SK-N-SH (cell line): ENCODE measurements at regions not wholly inside any gene's neighbourhood (a gene's known extent, or its start where the extent isn't known, plus 50 kb on each side); places are given as distances from the start of the nearest gene placed in this dataset.

Experiments used
- CTCF ChIA-PET: fragments of 300-600, 350-600 bp; formaldehyde crosslinking; extraction: SDS; loops from one replicate; lab custom pipeline; 2021; lab: Yijun Ruan, JAX
- POLR2A ChIA-PET: fragments of 350-600 bp; sonication (Branson Sonifier 250); formaldehyde crosslinking; extraction: SDS; loops from one replicate; lab custom pipeline; 2020; ENCODE audit warnings: antibody characterized with exemption, inconsistent platforms; lab: Yijun Ruan, JAX
- DNase-seq: peaks from one replicate; pipeline ENCODE4 v3.0.0; 2012
- H2AFZ ChIP-seq: fragments of 200-600 bp; sonication (generic); 2 replicates; pipeline ENCODE4 v1.8.1; 2016; ENCODE audit warnings: antibody characterized with exemption, mild to moderate bottlenecking, low read depth
- H3F3A ChIP-seq: fragments of 200-600 bp; sonication (generic); replicated peaks from 2 replicates; pipeline ENCODE3; 2016; ENCODE audit warnings: antibody characterized with exemption, mild to moderate bottlenecking; ENCODE audit not compliant: insufficient read depth
- H3K27ac ChIP-seq, 2 experiments: fragments of 200-500 bp in 1 of 2; fragments of 200-600 bp in 1 of 2; sonication (Bioruptor generic) in 1 of 2; sonication (generic), shearing (Covaris generic) in 1 of 2; 2 replicates each; pipeline versions ENCODE4 v1.5.1 to v1.6.1; 2014 to 2016; ENCODE audit warnings: low read depth in 2 of 2, inconsistent platforms in 1 of 2, low read length in 1 of 2, mild to moderate bottlenecking in 1 of 2, mixed read lengths in 1 of 2
- H3K27me3 ChIP-seq: fragments of 200-600 bp; sonication (generic), shearing (Covaris generic); 2 replicates; pipeline ENCODE4 v1.6.1; 2016; ENCODE audit warnings: mixed run types; ENCODE audit not compliant: insufficient read depth
- H3K36me3 ChIP-seq, 2 experiments: fragments of 200-500 bp in 1 of 2; fragments of 200-600 bp in 1 of 2; sonication (Bioruptor generic) in 1 of 2; sonication (generic) in 1 of 2; replicated peaks in 1 of 2; 2 replicates each; pipeline versions ENCODE3 to v1.5.1; 2014 to 2016; ENCODE audit warnings: low read length in 1 of 2, mild to moderate bottlenecking in 1 of 2; ENCODE audit not compliant: insufficient read depth in 2 of 2, control insufficient read depth in 1 of 2
- H3K4me1 ChIP-seq, 2 experiments: fragments of 200-500 bp in 1 of 2; fragments of 200-600 bp in 1 of 2; sonication (Bioruptor generic) in 1 of 2; sonication (generic), shearing (Covaris generic) in 1 of 2; 2 replicates each; pipeline versions ENCODE4 v1.5.1 to v1.6.1; 2014 to 2016; ENCODE audit warnings: low read depth in 1 of 2, low read length in 1 of 2, mixed run types in 1 of 2; ENCODE audit not compliant: insufficient read depth in 2 of 2, control insufficient read depth in 1 of 2
- H3K4me2 ChIP-seq: fragments of 200-600 bp; sonication (generic), shearing (Covaris generic); 2 replicates; pipeline ENCODE4 v1.6.1; 2017; ENCODE audit warnings: mixed run types
- H3K4me3 ChIP-seq, 2 experiments: fragments of 200-500 bp in 1 of 2; fragments of 200-600 bp in 1 of 2; sonication (Bioruptor generic) in 1 of 2; sonication (generic), shearing (Covaris generic) in 1 of 2; 2 replicates each; pipeline versions ENCODE4 v1.5.1 to v1.8.1; 2014 to 2016; ENCODE audit warnings: low read depth in 2 of 2, inconsistent platforms in 1 of 2, low read length in 1 of 2, mild to moderate bottlenecking in 1 of 2, mixed read lengths in 1 of 2, moderate library complexity in 1 of 2
- H3K79me2 ChIP-seq: fragments of 200-600 bp; sonication (generic); 2 replicates; pipeline ENCODE4 v1.8.1; 2017; ENCODE audit warnings: mild to moderate bottlenecking; ENCODE audit not compliant: insufficient read depth
- H3K9ac ChIP-seq: fragments of 200-600 bp; sonication (generic); 2 replicates; pipeline ENCODE4 v1.6.1; 2017; ENCODE audit warnings: mixed run types
- H3K9me2 ChIP-seq: fragments of 200-600 bp; sonication (generic); 2 replicates; pipeline ENCODE4 v1.6.1; 2017; ENCODE audit warnings: mixed run types
- H3K9me3 ChIP-seq: fragments of 200-600 bp; sonication (generic); 2 replicates; pipeline ENCODE4 v1.6.1; 2017; ENCODE audit warnings: mixed run types, mild to moderate bottlenecking, moderate library complexity
- H4K20me1 ChIP-seq: fragments of 200-600 bp; sonication (generic); 2 replicates; pipeline ENCODE4 v1.6.1; 2017; ENCODE audit warnings: mild to moderate bottlenecking, mixed run types; ENCODE audit not compliant: insufficient read depth
- CHD2 ChIP-seq: fragments of 150-350 bp; IDR thresholded peaks from 2 replicates; pipeline ENCODE4 v1.6.1; 2018; ENCODE audit warnings: low read length; ENCODE audit not compliant: partially characterized antibody
- EZH2phosphoT487 ChIP-seq: fragments of 200-600 bp; sonication (generic); IDR thresholded peaks from 2 replicates; pipeline ENCODE4 v1.6.1; 2017; ENCODE audit warnings: low read depth, mixed run types, mild to moderate bottlenecking, antibody characterized with exemption, moderate library complexity, borderline replicate concordance
- FOXJ3 ChIP-seq: sonication (generic); formaldehyde crosslinking; IDR thresholded peaks from 2 replicates; pipeline ENCODE4 v1.5.1; 2020; ENCODE audit warnings: mild to moderate bottlenecking, missing genetic modification reagents
- FOXM1 ChIP-seq: IDR thresholded peaks from 2 replicates; pipeline ENCODE4 v1.4.0; 2012; ENCODE audit warnings: low read depth, mild to moderate bottlenecking
- GABPA ChIP-seq: IDR thresholded peaks from 2 replicates; pipeline ENCODE4 v1.4.0; 2012; ENCODE audit warnings: low read depth, mild to moderate bottlenecking
- IRF3 ChIP-seq: fragments of 150-350 bp; IDR thresholded peaks from 2 replicates; pipeline ENCODE4 v1.6.1; 2016; ENCODE audit warnings: mild to moderate bottlenecking, low read depth, low read length
- JUND ChIP-seq: IDR thresholded peaks from 2 replicates; pipeline ENCODE4 v1.4.0; 2012
- MEF2A ChIP-seq: IDR thresholded peaks from 2 replicates; pipeline ENCODE4 v1.4.0; 2012; ENCODE audit warnings: low read depth, borderline replicate concordance
- MXI1 ChIP-seq: IDR thresholded peaks from 2 replicates; pipeline ENCODE4 v1.6.1; 2012; ENCODE audit warnings: mild to moderate bottlenecking, low read depth, low read length, improper control_type of control experiment
- NRF1 ChIP-seq: IDR thresholded peaks from 2 replicates; pipeline ENCODE4 v1.6.1; 2012; ENCODE audit warnings: low read depth, mild to moderate bottlenecking, low read length
- RAD21 ChIP-seq: IDR thresholded peaks from 2 replicates; pipeline ENCODE4 v1.6.1; 2012; ENCODE audit warnings: mild to moderate bottlenecking, low read length
- RCOR1 ChIP-seq: fragments of 150-350 bp; IDR thresholded peaks from 2 replicates; pipeline ENCODE4 v1.6.1; 2017; ENCODE audit warnings: antibody characterized with exemption, low read length
- RFX5 ChIP-seq: IDR thresholded peaks from 2 replicates; pipeline ENCODE4 v1.6.1; 2012; ENCODE audit warnings: mild to moderate bottlenecking, improper control_type of control experiment, low read length
- TAF1 ChIP-seq: IDR thresholded peaks from 2 replicates; pipeline ENCODE4 v1.6.1; 2012; ENCODE audit warnings: low read depth, mild to moderate bottlenecking, low read length, moderate library complexity, borderline replicate concordance
- TEAD4 ChIP-seq: IDR thresholded peaks from 2 replicates; pipeline ENCODE4 v1.4.0; 2012; ENCODE audit warnings: mild to moderate bottlenecking, borderline replicate concordance; ENCODE audit not compliant: insufficient read depth
- WGBS: methylation state at CpG from one replicate; pipeline ENCODE4 v1.1.6; 2017; ENCODE audit warnings: low lambda C conversion rate; 5-methylcytosine and 5-hydroxymethylcytosine counted together
- TF ChIP-seq, protein P1 (sequence below): IDR thresholded peaks from 2 replicates; pipeline ENCODE4 v1.4.0; 2012; ENCODE audit warnings: low read depth, borderline replicate concordance
- TF ChIP-seq, protein P2 (sequence below): IDR thresholded peaks from 2 replicates; pipeline ENCODE4 v1.6.1; 2012; ENCODE audit warnings: mild to moderate bottlenecking, low read depth, low read length, moderate library complexity
- TF ChIP-seq, protein P3 (sequence below): fragments of 150-350 bp; IDR thresholded peaks from 2 replicates; pipeline ENCODE4 v1.6.1; 2017; ENCODE audit warnings: antibody characterized with exemption, low read length, low read depth, borderline replicate concordance

DNA sequence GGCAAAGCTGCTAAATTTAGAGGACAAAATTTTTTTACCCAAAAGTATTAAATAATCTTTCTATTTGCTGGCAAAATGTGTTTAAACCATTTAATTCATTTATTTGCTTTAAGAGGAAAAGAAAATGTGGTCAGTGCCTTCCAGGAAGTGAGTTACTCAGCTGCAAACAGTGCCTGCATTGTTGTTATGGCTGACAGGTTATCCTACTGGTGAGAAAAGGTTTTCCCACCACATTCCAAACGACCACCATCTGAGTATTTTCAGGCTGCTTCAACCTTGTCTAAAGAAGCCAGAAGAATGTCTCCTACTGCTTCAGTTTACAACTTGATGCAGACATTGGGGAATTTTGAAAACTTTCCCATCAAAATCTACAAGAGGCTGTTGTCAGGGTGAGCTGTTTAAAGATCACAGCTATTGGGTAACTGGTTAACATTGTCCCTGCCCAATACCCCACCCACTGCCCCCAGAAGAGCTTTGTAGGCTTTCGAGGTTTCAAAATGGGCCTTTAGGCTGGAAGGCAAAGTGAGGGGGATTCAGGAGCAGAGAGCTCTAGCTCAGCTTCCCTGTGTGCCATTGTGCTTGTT, 461.3 kb upstream of the FANCL start:
- ChIA-PET POLR2A (no interaction called here), CTCF (no interaction called here)
- Histone ChIP-seq H3K4me2 (no peak overlapping the region), H3K27ac (no peak overlapping the region), H4K20me1 (no peaks in the 10 kb centered on the region), H3K79me2 (no peaks in the 10 kb centered on the region), H3K9me2 (no peaks in the 10 kb centered on the region), H3F3A (no peaks in the 10 kb centered on the region), H3K9ac (no peak overlapping the region), H3K27me3 (no peaks in the 10 kb centered on the region), H3K4me1 (no peaks in the 10 kb centered on the region), H2AFZ (peak overlapping the region; percentile 35; the same call in 1 of the 2 replicates), H3K4me3 (no peak overlapping the region), H3K36me3 (no peaks in the 10 kb centered on the region), H3K9me3 (no peaks in the 10 kb centered on the region)
- WGBS = 21% methylated on average over 2 of the region's 2 CpGs
- TF ChIP-seq RAD21 = no peak
- TF ChIP-seq, protein P1, sequence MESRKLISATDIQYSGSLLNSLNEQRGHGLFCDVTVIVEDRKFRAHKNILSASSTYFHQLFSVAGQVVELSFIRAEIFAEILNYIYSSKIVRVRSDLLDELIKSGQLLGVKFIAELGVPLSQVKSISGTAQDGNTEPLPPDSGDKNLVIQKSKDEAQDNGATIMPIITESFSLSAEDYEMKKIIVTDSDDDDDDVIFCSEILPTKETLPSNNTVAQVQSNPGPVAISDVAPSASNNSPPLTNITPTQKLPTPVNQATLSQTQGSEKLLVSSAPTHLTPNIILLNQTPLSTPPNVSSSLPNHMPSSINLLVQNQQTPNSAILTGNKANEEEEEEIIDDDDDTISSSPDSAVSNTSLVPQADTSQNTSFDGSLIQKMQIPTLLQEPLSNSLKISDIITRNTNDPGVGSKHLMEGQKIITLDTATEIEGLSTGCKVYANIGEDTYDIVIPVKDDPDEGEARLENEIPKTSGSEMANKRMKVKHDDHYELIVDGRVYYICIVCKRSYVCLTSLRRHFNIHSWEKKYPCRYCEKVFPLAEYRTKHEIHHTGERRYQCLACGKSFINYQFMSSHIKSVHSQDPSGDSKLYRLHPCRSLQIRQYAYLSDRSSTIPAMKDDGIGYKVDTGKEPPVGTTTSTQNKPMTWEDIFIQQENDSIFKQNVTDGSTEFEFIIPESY = no peak
- DNase-seq = no peak

DNA sequence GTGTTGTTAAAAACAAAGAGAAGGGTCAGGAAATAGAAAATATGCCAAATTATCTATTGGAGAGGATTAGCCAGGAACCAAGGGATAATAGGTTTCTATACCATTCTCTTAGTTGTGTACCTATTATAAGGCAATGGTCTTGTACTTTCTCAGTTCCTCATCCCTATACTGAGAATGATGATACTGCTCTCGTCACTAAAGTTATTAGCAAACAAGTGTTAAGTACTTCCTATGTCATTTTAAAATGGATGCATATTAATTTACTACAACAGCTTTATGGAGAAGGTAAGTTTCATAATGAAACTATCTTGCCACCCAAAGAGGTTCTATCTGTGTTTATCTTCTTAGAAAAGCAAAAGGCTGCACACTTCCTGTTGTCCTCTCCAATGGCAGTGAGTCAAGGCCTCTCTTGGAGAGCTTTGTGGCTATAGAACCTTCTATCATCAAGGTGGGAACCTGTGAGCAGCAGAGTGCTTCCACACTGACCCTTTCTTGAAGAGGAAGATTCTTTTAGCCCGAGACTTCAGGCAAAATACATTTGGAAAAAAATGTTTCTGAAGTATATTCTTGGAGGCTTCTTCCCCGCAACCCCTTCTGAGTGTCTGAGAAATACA, 460.7 kb upstream of the FANCL start:
- H3K9ac ChIP-seq = no peak overlapping the region
- H3K27me3 ChIP-seq = no peaks in the 10 kb centered on the region
- no peak overlapping the region for H3K4me2 ChIP-seq
- H3F3A ChIP-seq = no peaks in the 10 kb centered on the region
- TF ChIP-seq, protein P2, sequence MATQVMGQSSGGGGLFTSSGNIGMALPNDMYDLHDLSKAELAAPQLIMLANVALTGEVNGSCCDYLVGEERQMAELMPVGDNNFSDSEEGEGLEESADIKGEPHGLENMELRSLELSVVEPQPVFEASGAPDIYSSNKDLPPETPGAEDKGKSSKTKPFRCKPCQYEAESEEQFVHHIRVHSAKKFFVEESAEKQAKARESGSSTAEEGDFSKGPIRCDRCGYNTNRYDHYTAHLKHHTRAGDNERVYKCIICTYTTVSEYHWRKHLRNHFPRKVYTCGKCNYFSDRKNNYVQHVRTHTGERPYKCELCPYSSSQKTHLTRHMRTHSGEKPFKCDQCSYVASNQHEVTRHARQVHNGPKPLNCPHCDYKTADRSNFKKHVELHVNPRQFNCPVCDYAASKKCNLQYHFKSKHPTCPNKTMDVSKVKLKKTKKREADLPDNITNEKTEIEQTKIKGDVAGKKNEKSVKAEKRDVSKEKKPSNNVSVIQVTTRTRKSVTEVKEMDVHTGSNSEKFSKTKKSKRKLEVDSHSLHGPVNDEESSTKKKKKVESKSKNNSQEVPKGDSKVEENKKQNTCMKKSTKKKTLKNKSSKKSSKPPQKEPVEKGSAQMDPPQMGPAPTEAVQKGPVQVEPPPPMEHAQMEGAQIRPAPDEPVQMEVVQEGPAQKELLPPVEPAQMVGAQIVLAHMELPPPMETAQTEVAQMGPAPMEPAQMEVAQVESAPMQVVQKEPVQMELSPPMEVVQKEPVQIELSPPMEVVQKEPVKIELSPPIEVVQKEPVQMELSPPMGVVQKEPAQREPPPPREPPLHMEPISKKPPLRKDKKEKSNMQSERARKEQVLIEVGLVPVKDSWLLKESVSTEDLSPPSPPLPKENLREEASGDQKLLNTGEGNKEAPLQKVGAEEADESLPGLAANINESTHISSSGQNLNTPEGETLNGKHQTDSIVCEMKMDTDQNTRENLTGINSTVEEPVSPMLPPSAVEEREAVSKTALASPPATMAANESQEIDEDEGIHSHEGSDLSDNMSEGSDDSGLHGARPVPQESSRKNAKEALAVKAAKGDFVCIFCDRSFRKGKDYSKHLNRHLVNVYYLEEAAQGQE = no peak
- no peak for TF ChIP-seq FOXM1
- TF ChIP-seq NRF1 = no peak
- no peak for TF ChIP-seq IRF3
- TF ChIP-seq JUND = no peak
- no peak for TF ChIP-seq CHD2
- TF ChIP-seq MXI1 = no peak
- TF ChIP-seq, protein P3, sequence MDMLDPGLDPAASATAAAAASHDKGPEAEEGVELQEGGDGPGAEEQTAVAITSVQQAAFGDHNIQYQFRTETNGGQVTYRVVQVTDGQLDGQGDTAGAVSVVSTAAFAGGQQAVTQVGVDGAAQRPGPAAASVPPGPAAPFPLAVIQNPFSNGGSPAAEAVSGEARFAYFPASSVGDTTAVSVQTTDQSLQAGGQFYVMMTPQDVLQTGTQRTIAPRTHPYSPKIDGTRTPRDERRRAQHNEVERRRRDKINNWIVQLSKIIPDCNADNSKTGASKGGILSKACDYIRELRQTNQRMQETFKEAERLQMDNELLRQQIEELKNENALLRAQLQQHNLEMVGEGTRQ = no peak
- TF ChIP-seq MEF2A = no peak
- TF ChIP-seq TEAD4 = no peak
- no peak for TF ChIP-seq FOXJ3 (CRISPR knock-in tag)
- no peak for TF ChIP-seq RFX5
- no peak for TF ChIP-seq TAF1
- no peak for TF ChIP-seq EZH2phosphoT487
- TF ChIP-seq RCOR1 = no peak
- TF ChIP-seq GABPA = no peak
- TF ChIP-seq, all 33 proteins: peak for 0
- H3K36me3 ChIP-seq = no peaks in the 10 kb centered on the region
- WGBS = 38% methylated on average over 3 of the region's 3 CpGs
- no peaks in the 10 kb centered on the region for H4K20me1 ChIP-seq
- DNase-seq = no peak
- H3K4me1 ChIP-seq = no peaks in the 10 kb centered on the region
- H3K27ac ChIP-seq = no peak overlapping the region
- no peaks in the 10 kb centered on the region for H3K9me2 ChIP-seq
- H2AFZ ChIP-seq = peak overlapping the region; percentile 35; the same call in 1 of the 2 replicates
- ChIA-PET CTCF (no interaction called here), POLR2A (no interaction called here)
- H3K9me3 ChIP-seq = no peaks in the 10 kb centered on the region
- H3K79me2 ChIP-seq = no peaks in the 10 kb centered on the region
- H3K4me3 ChIP-seq = no peak overlapping the region
